Body of pancreas (tissue), 4 donors: ENCODE measurements at regions not wholly inside any gene's neighbourhood (a gene's known extent, or its start where the extent isn't known, plus 50 kb on each side); places are given as distances from the start of the nearest gene placed in this dataset.

ENCODE experiments used
- CTCF ChIP-seq, 7 experiments: fragments of 450-650 bp in 4 of 7; fragments of 200-600 bp in 3 of 7; sonication (generic) in 3 of 7; IDR thresholded peaks; one replicate each; pipeline ENCODE4 v1.5.1; 2016 to 2019; ENCODE audit warnings: antibody characterized with exemption in 7 of 7
- POLR2A ChIP-seq, 3 donors: fragments of 450-650 bp; IDR thresholded peaks; one replicate each; pipeline ENCODE4 v1.6.1; 2016; ENCODE audit warnings: antibody characterized with exemption in 3 of 3, mild to moderate bottlenecking in 2 of 3

DNA sequence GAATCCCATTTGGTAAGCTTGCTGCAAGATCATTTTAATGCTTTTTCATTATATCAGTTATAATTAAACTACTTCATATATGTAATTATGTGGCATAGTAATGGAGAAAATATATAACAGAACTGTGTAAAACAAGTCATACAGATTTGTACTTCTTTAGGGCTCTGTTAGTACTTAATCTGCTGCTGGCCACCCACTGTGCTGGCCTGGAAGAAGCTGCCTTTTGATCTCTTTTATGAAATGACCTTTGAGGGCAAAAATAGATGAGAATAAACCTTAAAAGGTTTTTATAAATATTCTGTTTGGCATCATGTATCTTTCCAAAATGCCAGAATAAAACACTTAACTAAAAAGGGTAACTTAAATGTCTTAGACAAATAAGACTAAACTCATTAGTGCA, 262.9 kb downstream of the ZIC1 start:
- TF ChIP-seq CTCF (IDR thresholded peaks at IDR 0.05) (no peak), POLR2A (IDR thresholded peaks at IDR 0.05) (no peak)
